ENCODE measurements at regions not wholly inside any gene's neighbourhood (a gene's known extent, or its start where the extent isn't known, plus 50 kb on each side); places are given as distances from the start of the nearest gene placed in this dataset.

GRCh38 chr2:217489145-217489960, 513.4 kb downstream of the TNS1 start:
- Mint-ChIP-seq H3K27ac (no peak overlapping the region), H3K27me3 (no peaks in the 10 kb centered on the region), H3K36me3 (ENCODE audit: low read depth) (no peaks in the 10 kb centered on the region), H3K4me1 (no peaks in the 10 kb centered on the region), H3K4me3 (no peak overlapping the region), H3K9me3 (no peaks in the 10 kb centered on the region)
- ATAC-seq (replicated peaks), result no peak

- Mint-ChIP-seq H3K4me3 (no peak overlapping the region), H3K4me1 (no peaks in the 10 kb centered on the region), H3K27ac (no peak overlapping the region), H3K36me3 (ENCODE audit: low read depth) (no peaks in the 10 kb centered on the region), H3K27me3 (no peaks in the 10 kb centered on the region), H3K9me3 (no peaks in the 10 kb centered on the region)
- no peak for ATAC-seq (replicated peaks)
These were observed 518.7 kb downstream of the TNS1 start for GRCh38 chr2:217484046-217484445.

GRCh38 chr2:217482056-217482710, 520.6 kb downstream of the TNS1 start:
- H3K27me3 Mint-ChIP-seq, result no peaks in the 10 kb centered on the region
- no peaks in the 10 kb centered on the region for H3K36me3 Mint-ChIP-seq (ENCODE audit: low read depth)
- ATAC-seq (replicated peaks), result no peak
- H3K27ac Mint-ChIP-seq, result no peak overlapping the region
- no peaks in the 10 kb centered on the region for H3K9me3 Mint-ChIP-seq
- no peaks in the 10 kb centered on the region for H3K4me1 Mint-ChIP-seq
- no peak overlapping the region for H3K4me3 Mint-ChIP-seq

GRCh38 chr2:217481577-217481976, 521.2 kb downstream of the TNS1 start:
- no peaks in the 10 kb centered on the region for H3K4me1 Mint-ChIP-seq
- H3K9me3 Mint-ChIP-seq, result no peaks in the 10 kb centered on the region
- H3K4me3 Mint-ChIP-seq, result no peak overlapping the region
- peaks cover 1% of the 10 kb centered on the region for H3K36me3 Mint-ChIP-seq (ENCODE audit: low read depth)
- no peaks in the 10 kb centered on the region for H3K27me3 Mint-ChIP-seq
- ATAC-seq (replicated peaks), result no peak
- no peak overlapping the region for H3K27ac Mint-ChIP-seq

DNA sequence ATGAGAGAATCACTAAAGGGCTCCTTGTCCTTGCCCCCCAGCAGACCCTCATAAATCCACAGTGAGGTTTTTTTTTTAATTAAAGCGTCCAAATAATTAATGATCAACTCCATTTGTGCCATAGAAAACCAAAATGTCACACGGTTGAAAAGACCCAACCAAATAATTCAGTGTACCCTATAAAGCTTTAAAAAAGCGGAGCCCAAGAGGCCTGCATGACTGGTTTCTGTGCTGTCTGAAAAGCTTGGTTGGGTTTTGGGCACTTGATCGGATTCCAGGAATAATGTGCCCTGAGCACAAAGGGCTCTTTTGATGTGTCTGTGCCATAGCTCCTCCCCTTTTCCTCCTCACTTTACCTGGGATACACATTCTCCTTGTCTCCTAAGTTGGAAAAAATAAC, 523.2 kb downstream of the TNS1 start:
- no peaks in the 10 kb centered on the region for H3K9me3 Mint-ChIP-seq
- no peak for ATAC-seq (replicated peaks)
- H3K4me1 Mint-ChIP-seq, result no peaks in the 10 kb centered on the region
- no peak overlapping the region for H3K27ac Mint-ChIP-seq
- H3K4me3 Mint-ChIP-seq, result no peak overlapping the region
- H3K36me3 Mint-ChIP-seq (ENCODE audit: low read depth), result peaks cover 5% of the 10 kb centered on the region
- no peaks in the 10 kb centered on the region for H3K27me3 Mint-ChIP-seq

DNA sequence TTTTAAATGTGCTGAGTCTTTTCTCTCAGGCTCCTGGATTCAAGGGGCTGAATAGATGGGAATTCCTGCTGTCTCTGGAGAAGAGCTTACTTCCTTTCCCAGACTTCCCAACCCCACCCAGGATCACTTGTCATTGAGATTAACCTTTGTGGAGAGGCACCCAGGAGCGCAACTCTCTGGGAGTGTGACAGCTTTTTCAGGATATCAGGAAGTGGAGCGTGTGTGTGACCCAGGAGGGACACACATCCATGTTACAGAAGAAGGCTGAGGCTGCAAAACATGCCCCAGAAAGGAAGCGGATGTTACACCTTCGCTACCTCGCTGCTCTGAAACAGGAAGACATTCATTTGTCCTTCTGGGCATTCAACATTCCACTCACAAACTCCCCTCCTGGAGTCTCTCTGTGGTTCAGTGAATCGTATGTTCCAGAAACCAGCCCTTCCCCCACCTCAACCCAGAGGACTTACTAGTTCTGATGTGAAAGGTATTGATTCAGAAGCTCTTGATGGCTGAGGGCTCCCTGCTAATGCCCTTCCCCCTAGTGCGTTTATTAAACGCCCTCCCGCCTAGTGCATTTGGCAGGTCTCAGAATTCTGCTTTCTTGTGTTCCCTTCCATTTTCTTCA, 523.9 kb downstream of the TNS1 start:
- no peak overlapping the region for H3K27ac Mint-ChIP-seq
- H3K9me3 Mint-ChIP-seq, result no peaks in the 10 kb centered on the region
- ATAC-seq (replicated peaks), result no peak
- H3K36me3 Mint-ChIP-seq (ENCODE audit: low read depth), result peaks cover 5% of the 10 kb centered on the region
- H3K4me3 Mint-ChIP-seq, result no peak overlapping the region
- no peaks in the 10 kb centered on the region for H3K27me3 Mint-ChIP-seq
- no peaks in the 10 kb centered on the region for H3K4me1 Mint-ChIP-seq

- ATAC-seq (replicated peaks), result no peak
- Mint-ChIP-seq H3K4me1 (no peaks in the 10 kb centered on the region), H3K9me3 (no peaks in the 10 kb centered on the region)
These were observed 525.2 kb downstream of the TNS1 start for GRCh38 chr2:217477583-217477982.

GRCh38 chr2:217475791-217476190, 527.0 kb downstream of the TNS1 start:
- H3K36me3 Mint-ChIP-seq (ENCODE audit: low read depth), result peaks cover 5% of the 10 kb centered on the region
- H3K4me1 Mint-ChIP-seq, result no peaks in the 10 kb centered on the region
- H3K27ac Mint-ChIP-seq, result no peak overlapping the region
- no peaks in the 10 kb centered on the region for H3K27me3 Mint-ChIP-seq
- no peak overlapping the region for H3K4me3 Mint-ChIP-seq
- ATAC-seq (replicated peaks), result no peak
- no peaks in the 10 kb centered on the region for H3K9me3 Mint-ChIP-seq

More at GRCh38 chr2:217477583-217477982, 525.2 kb downstream of the TNS1 start:
- Mint-ChIP-seq H3K36me3 (ENCODE audit: low read depth) (peaks cover 5% of the 10 kb centered on the region), H3K27me3 (no peaks in the 10 kb centered on the region), H3K4me3 (no peak overlapping the region), H3K27ac (no peak overlapping the region)

GRCh38 chr2:217475101-217475500, 527.7 kb downstream of the TNS1 start:
- ATAC-seq (replicated peaks), result no peak
- Mint-ChIP-seq H3K4me1 (no peaks in the 10 kb centered on the region), H3K4me3 (no peak overlapping the region), H3K36me3 (ENCODE audit: low read depth) (peaks cover 5% of the 10 kb centered on the region), H3K27me3 (no peaks in the 10 kb centered on the region), H3K27ac (no peak overlapping the region), H3K9me3 (no peaks in the 10 kb centered on the region)

GRCh38 chr2:217471319-217471718, 531.5 kb downstream of the TNS1 start:
- Mint-ChIP-seq H3K36me3 (ENCODE audit: low read depth) (peaks cover under 1% of the 10 kb centered on the region), H3K4me3 (no peak overlapping the region), H3K9me3 (no peaks in the 10 kb centered on the region), H3K27me3 (no peaks in the 10 kb centered on the region), H3K4me1 (no peaks in the 10 kb centered on the region), H3K27ac (no peak overlapping the region)
- no peak for ATAC-seq (replicated peaks)

DNA sequence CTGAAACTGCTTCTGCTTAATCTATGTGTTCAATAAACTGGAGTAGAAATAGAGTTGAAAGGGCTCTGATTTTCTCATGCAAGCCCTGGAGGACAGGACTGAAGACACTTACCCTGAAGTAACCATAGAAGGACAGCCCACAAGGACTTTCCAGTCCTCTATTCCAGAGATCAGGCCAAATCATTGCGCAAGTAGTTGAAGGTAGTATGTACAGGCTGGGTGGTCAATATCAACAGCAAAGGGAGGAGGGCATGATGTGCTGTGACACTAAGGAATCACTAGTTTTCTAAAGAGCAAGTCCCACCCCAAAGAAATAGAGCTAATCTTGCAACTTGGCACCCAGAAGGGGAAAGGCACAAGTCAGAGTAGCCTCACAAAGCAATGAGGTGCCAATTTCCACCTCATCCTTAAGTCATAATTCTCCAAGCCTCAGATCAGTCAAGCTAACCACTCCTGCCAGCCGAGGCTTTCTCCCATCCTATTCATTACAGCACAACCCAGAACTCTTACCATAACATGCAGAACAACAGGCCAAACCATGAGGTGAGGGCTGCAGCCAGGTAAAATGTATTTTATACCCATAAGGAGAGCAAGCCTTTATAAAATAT, 533.5 kb downstream of the TNS1 start:
- H3K4me3 Mint-ChIP-seq, result no peak overlapping the region
- H3K4me1 Mint-ChIP-seq, result no peaks in the 10 kb centered on the region
- no peaks in the 10 kb centered on the region for H3K9me3 Mint-ChIP-seq
- ATAC-seq (replicated peaks), result no peak
- no peaks in the 10 kb centered on the region for H3K27me3 Mint-ChIP-seq
- no peaks in the 10 kb centered on the region for H3K36me3 Mint-ChIP-seq (ENCODE audit: low read depth)
- H3K27ac Mint-ChIP-seq, result no peak overlapping the region

GRCh38 chr2:217468042-217468830, 534.6 kb downstream of the TNS1 start:
- ATAC-seq (replicated peaks), result no peak
- Mint-ChIP-seq H3K36me3 (ENCODE audit: low read depth) (no peaks in the 10 kb centered on the region), H3K27ac (no peak overlapping the region), H3K4me1 (no peaks in the 10 kb centered on the region), H3K4me3 (no peak overlapping the region), H3K27me3 (no peaks in the 10 kb centered on the region), H3K9me3 (no peaks in the 10 kb centered on the region)

GRCh38 chr2:217467331-217467730, 535.5 kb downstream of the TNS1 start:
- ATAC-seq (replicated peaks), result no peak
- no peaks in the 10 kb centered on the region for H3K36me3 Mint-ChIP-seq (ENCODE audit: low read depth)

GRCh38 chr2:217466805-217467204, 536.0 kb downstream of the TNS1 start:
- Mint-ChIP-seq H3K9me3 (no peaks in the 10 kb centered on the region), H3K4me3 (no peak overlapping the region), H3K27ac (no peak overlapping the region), H3K4me1 (no peaks in the 10 kb centered on the region), H3K36me3 (ENCODE audit: low read depth) (no peaks in the 10 kb centered on the region), H3K27me3 (no peaks in the 10 kb centered on the region)
- ATAC-seq (replicated peaks), result no peak

More at GRCh38 chr2:217467331-217467730, 535.5 kb downstream of the TNS1 start:
- H3K4me1 Mint-ChIP-seq, result no peaks in the 10 kb centered on the region
- H3K27ac Mint-ChIP-seq, result no peak overlapping the region
- no peak overlapping the region for H3K4me3 Mint-ChIP-seq
- H3K9me3 Mint-ChIP-seq, result no peaks in the 10 kb centered on the region
- H3K27me3 Mint-ChIP-seq, result no peaks in the 10 kb centered on the region

Data from activated T-helper 17 cell treated with anti-CD3 and anti-CD28 coated beads, Interleukin-2, amount 50 U/mL, for 72 hours (primary cell).